ENCODE measurements at regions not wholly inside any gene's neighbourhood (a gene's known extent, or its start where the extent isn't known, plus 50 kb on each side); places are given as distances from the start of the nearest gene placed in this dataset.

- no peak for TF ChIP-seq RXRA (IDR thresholded peaks at IDR 0.05)
- TF ChIP-seq HNF4A (conservative IDR thresholded peaks at IDR 0.05), result no peak
- no peak for TF ChIP-seq NR2F2 (IDR thresholded peaks at IDR 0.05)
- TF ChIP-seq GABPA (IDR thresholded peaks at IDR 0.05 in 1 of 2, conservative IDR thresholded peaks at IDR 0.05 in 1 of 2), result no peak
These were observed 808.9 kb downstream of the STPG2 start (continued) for GRCh38 chr4:97334348-97334747.

DNA sequence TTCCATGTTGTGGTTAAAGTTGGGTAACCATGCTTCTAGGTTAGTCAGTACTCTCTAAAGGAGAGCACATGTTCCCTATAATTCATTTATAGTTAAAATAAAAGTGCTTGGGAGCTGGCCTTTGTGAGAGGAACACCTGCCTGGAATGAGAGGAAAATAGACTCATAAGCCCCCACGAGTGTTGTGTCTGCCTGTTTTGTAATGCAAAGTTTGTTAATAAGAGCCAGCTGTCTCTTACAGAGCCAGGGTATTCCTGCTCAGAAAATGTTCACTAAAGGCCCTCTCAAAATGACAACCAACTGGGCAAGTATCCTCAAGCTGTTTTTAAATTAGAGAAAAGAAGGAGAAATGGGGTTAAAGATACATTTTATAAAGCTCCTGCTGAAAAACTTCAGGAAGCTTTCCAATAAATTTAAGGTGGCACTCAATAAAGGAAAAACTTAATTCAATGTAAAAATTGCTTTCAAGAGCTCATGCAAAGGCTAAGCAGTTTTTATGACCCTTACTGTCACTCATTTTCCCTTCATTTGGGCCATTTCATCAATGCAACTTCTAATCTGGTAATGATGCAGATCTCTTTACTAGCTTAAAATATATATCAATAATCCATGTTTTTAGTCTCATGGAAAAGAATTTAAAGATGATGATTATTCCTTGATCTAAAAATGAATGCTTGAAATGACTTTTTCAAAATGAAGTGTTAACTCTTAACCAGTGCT lies 793.6 kb downstream of the STPG2 start:
- no peaks in the 10 kb centered on the region for H3K36me3 ChIP-seq (ENCODE audit: control insufficient read depth in 4 of 4, insufficient read depth in 3 of 4, low read depth in 1 of 4, low read length in 3 of 4)
- 73% methylated on average over 1 of the region's 1 CpG for WGBS
- no peak overlapping the region for H3K9ac ChIP-seq (ENCODE audit: low read depth in 1 of 2, low read length in 2 of 2)
- no peak overlapping the region for H3K4me3 ChIP-seq (ENCODE audit: low read depth in 1 of 3, low read length in 3 of 3)
- H3K4me1 ChIP-seq (ENCODE audit: control insufficient read depth in 4 of 4, insufficient read depth in 4 of 4, low read length in 3 of 4), result no peaks in the 10 kb centered on the region
- H3K27ac ChIP-seq (ENCODE audit: low read depth in 1 of 2, low read length in 2 of 2), result no peak overlapping the region
- no peak for DNase-seq (ENCODE audit: low spot score)
- TF ChIP-seq HNF4A (conservative IDR thresholded peaks at IDR 0.05) (no peak), FOXA2 (IDR thresholded peaks at IDR 0.05) (no peak), FOXA1 (IDR thresholded peaks at IDR 0.05) (no peak), NR2F2 (IDR thresholded peaks at IDR 0.05) (no peak), ZBTB33 (IDR thresholded peaks at IDR 0.05) (no peak), GABPA (IDR thresholded peaks at IDR 0.05 in 1 of 2, conservative IDR thresholded peaks at IDR 0.05 in 1 of 2) (no peak), HNF4G (IDR thresholded peaks at IDR 0.05) (no peak), JUND (IDR thresholded peaks at IDR 0.05) (no peak), ATF3 (IDR thresholded peaks at IDR 0.05) (no peak), EGR1 (IDR thresholded peaks at IDR 0.05; ENCODE audit: low read depth in 2 of 2) (no peak), SP1 (IDR thresholded peaks at IDR 0.05) (no peak), RXRA (IDR thresholded peaks at IDR 0.05) (no peak), RAD21 (IDR thresholded peaks at IDR 0.05) (no peak), YY1 (IDR thresholded peaks at IDR 0.05) (no peak), TAF1 (conservative IDR thresholded peaks at IDR 0.05) (no peak)
- TF ChIP-seq, protein P1, sequence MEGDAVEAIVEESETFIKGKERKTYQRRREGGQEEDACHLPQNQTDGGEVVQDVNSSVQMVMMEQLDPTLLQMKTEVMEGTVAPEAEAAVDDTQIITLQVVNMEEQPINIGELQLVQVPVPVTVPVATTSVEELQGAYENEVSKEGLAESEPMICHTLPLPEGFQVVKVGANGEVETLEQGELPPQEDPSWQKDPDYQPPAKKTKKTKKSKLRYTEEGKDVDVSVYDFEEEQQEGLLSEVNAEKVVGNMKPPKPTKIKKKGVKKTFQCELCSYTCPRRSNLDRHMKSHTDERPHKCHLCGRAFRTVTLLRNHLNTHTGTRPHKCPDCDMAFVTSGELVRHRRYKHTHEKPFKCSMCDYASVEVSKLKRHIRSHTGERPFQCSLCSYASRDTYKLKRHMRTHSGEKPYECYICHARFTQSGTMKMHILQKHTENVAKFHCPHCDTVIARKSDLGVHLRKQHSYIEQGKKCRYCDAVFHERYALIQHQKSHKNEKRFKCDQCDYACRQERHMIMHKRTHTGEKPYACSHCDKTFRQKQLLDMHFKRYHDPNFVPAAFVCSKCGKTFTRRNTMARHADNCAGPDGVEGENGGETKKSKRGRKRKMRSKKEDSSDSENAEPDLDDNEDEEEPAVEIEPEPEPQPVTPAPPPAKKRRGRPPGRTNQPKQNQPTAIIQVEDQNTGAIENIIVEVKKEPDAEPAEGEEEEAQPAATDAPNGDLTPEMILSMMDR (IDR thresholded peaks at IDR 0.05; ENCODE audit: low read depth, low read length, missing input control), result no peak
- TF ChIP-seq, protein P2, sequence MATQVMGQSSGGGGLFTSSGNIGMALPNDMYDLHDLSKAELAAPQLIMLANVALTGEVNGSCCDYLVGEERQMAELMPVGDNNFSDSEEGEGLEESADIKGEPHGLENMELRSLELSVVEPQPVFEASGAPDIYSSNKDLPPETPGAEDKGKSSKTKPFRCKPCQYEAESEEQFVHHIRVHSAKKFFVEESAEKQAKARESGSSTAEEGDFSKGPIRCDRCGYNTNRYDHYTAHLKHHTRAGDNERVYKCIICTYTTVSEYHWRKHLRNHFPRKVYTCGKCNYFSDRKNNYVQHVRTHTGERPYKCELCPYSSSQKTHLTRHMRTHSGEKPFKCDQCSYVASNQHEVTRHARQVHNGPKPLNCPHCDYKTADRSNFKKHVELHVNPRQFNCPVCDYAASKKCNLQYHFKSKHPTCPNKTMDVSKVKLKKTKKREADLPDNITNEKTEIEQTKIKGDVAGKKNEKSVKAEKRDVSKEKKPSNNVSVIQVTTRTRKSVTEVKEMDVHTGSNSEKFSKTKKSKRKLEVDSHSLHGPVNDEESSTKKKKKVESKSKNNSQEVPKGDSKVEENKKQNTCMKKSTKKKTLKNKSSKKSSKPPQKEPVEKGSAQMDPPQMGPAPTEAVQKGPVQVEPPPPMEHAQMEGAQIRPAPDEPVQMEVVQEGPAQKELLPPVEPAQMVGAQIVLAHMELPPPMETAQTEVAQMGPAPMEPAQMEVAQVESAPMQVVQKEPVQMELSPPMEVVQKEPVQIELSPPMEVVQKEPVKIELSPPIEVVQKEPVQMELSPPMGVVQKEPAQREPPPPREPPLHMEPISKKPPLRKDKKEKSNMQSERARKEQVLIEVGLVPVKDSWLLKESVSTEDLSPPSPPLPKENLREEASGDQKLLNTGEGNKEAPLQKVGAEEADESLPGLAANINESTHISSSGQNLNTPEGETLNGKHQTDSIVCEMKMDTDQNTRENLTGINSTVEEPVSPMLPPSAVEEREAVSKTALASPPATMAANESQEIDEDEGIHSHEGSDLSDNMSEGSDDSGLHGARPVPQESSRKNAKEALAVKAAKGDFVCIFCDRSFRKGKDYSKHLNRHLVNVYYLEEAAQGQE (IDR thresholded peaks at IDR 0.05), result no peak
- TF ChIP-seq, protein P3, sequence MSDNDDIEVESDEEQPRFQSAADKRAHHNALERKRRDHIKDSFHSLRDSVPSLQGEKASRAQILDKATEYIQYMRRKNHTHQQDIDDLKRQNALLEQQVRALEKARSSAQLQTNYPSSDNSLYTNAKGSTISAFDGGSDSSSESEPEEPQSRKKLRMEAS (IDR thresholded peaks at IDR 0.05), result no peak
- H3K9me3 ChIP-seq (ENCODE audit: control insufficient read depth in 4 of 4, low read length in 3 of 4), result no peaks in the 10 kb centered on the region
- no peaks in the 10 kb centered on the region for H3K27me3 ChIP-seq (ENCODE audit: control insufficient read depth in 4 of 4, insufficient read depth in 4 of 4, low read length in 3 of 4)

Data from liver (tissue), 8 donors.